Sigmoid colon (tissue), 6 donors: ENCODE measurements at regions not wholly inside any gene's neighbourhood (a gene's known extent, or its start where the extent isn't known, plus 50 kb on each side); places are given as distances from the start of the nearest gene placed in this dataset.

ENCODE experiments used
- DNase-seq: peaks from one replicate; pipeline ENCODE4 v3.0.0-alpha.2; 2019
- H3K27ac ChIP-seq, 4 donors: fragments of 200-600 bp; sonication (generic); one replicate each; pipeline ENCODE4 v1.5.1; 2016 to 2019; ENCODE audit warnings: mild to moderate bottlenecking in 1 of 4
- H3K27me3 ChIP-seq, 3 donors: fragments of 200-600 bp; sonication (generic); one replicate each; pipeline ENCODE4 v1.5.1; 2019; ENCODE audit warnings: mild to moderate bottlenecking in 1 of 3
- H3K36me3 ChIP-seq, 4 donors: fragments of 200-600 bp; sonication (generic); one replicate each; pipeline ENCODE4 v1.5.1; 2016 to 2019
- H3K4me1 ChIP-seq, 4 donors: fragments of 200-600 bp; sonication (generic); one replicate each; pipeline ENCODE4 v1.5.1; 2017 to 2019
- H3K4me3 ChIP-seq, 4 donors: fragments of 200-600 bp; sonication (generic); one replicate each; pipeline ENCODE4 v1.5.1; 2017 to 2019; ENCODE audit warnings: mild to moderate bottlenecking in 2 of 4, moderate library complexity in 1 of 4
- H3K9me3 ChIP-seq, 4 donors: fragments of 200-600 bp in 3 of 4; sonication (generic) in 3 of 4; one replicate each; pipeline versions ENCODE4 v1.5.1 to v1.6.1; 2013 to 2019
- EP300 ChIP-seq, 4 donors: sonication (generic); formaldehyde crosslinking; IDR thresholded peaks; one replicate each; pipeline ENCODE4 v1.6.1; 2017; ENCODE audit warnings: antibody characterized with exemption in 4 of 4
- POLR2A ChIP-seq, 2 donors: fragments of 450-650 bp; IDR thresholded peaks; one replicate each; pipeline ENCODE4 v1.6.1; 2016; ENCODE audit warnings: antibody characterized with exemption in 2 of 2, mild to moderate bottlenecking in 2 of 2, moderate library complexity in 2 of 2
- POLR2AphosphoS5 ChIP-seq, 4 donors: sonication (generic); formaldehyde crosslinking; IDR thresholded peaks; one replicate each; pipeline ENCODE4 v1.6.1; 2017; ENCODE audit warnings: antibody characterized with exemption in 4 of 4
- WGBS, 2 donors: extraction: QIAGEN DNeasy Blood & Tissue Kit; methylation state at CpG; one replicate each; pipeline ENCODE4 v1.1.7; 2013; 5-methylcytosine and 5-hydroxymethylcytosine counted together
- intact Hi-C: fragments of 100-400 bp; cut with DNase I; formaldehyde crosslinking; loops from one replicate; pipeline ENCODE4 v1.15.1; 2023
- TF ChIP-seq, protein P1 (sequence below), 4 experiments: fragments of 450-650 bp in 3 of 4; fragments of 200-600 bp in 1 of 4; IDR thresholded peaks; one replicate each; pipeline ENCODE4 v1.5.1; 2016 to 2019; ENCODE audit warnings: antibody characterized with exemption in 4 of 4, mild to moderate bottlenecking in 3 of 4, moderate library complexity in 2 of 4
- donor health status: healthy with polysubstance abuse.
- donor health status: healthy.

DNA sequence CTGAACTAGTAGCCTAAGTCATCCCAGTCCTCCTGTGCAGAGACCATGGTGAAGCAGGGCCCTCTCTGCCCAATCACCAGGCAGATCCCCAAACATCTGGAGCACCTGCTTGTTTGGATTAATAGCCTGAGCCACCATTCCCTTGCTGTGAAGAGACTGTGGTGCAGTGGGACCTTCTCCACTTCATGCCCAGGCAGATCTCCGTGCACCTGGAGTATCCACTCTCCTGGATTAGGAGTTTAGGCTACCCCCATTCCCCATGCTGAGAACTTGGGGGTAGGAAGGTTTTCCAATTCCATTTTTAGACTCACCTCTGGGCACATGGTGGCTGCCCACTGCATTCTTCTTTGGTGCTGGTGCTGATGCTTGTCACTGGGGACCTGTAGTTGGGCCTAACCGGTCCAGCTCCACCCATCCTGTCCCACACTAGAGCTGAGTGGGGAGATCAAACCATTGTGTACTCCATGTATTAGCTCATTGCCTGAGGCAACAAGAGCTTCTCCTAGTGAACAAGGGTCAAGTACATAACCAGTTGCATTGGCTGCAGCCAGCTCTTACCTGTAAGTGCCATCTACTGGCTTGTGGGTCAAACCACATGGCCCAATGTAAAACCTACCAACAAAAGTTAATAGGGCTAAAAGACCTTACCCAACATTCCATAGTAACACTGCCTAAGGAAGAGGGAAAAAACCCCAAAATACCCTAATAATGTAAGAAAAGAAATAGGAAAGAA, 382.5 kb upstream of the CBLB start:
- intact Hi-C loops: no loop called here
- Histone ChIP-seq H3K4me3 (no peak overlapping the region), H3K36me3 (no peaks in the 10 kb centered on the region), H3K9me3 (peaks cover 0 to 2% (median 0%) of the 10 kb centered on the region in 4 donors), H3K4me1 (no peaks in the 10 kb centered on the region), H3K27me3 (no peaks in the 10 kb centered on the region), H3K27ac (no peak overlapping the region)
- TF ChIP-seq POLR2A (IDR thresholded peaks at IDR 0.05) (no peak), POLR2AphosphoS5 (IDR thresholded peaks at IDR 0.05) (no peak), EP300 (IDR thresholded peaks at IDR 0.05) (no peak)
- TF ChIP-seq, protein P1, sequence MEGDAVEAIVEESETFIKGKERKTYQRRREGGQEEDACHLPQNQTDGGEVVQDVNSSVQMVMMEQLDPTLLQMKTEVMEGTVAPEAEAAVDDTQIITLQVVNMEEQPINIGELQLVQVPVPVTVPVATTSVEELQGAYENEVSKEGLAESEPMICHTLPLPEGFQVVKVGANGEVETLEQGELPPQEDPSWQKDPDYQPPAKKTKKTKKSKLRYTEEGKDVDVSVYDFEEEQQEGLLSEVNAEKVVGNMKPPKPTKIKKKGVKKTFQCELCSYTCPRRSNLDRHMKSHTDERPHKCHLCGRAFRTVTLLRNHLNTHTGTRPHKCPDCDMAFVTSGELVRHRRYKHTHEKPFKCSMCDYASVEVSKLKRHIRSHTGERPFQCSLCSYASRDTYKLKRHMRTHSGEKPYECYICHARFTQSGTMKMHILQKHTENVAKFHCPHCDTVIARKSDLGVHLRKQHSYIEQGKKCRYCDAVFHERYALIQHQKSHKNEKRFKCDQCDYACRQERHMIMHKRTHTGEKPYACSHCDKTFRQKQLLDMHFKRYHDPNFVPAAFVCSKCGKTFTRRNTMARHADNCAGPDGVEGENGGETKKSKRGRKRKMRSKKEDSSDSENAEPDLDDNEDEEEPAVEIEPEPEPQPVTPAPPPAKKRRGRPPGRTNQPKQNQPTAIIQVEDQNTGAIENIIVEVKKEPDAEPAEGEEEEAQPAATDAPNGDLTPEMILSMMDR (IDR thresholded peaks at IDR 0.05): no peak
- DNase-seq: no peak
- WGBS, 2 donors: 93 to 95% methylated on average over 2 of the region's 2 CpGs

DNA sequence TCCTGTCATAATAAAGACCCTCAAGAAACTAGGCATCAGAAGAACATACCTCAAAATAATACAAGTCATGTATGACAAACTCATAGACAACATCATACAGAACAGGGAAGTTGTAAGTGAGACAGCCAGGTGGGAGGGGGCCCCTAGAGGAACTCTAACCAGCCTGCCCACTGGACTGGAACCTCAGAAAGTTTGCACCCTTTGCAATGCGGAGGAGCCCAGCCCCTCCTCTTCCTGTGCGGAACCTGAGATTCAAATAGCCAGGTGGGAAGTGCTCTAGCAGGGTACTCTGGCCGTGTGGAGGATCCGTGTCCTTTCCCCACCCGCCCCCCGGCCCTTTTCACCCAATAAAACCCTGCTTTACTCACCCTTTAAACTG, 387.0 kb upstream of the CBLB start:
- intact Hi-C loops: no loop called here
- no peak overlapping the region for H3K27ac ChIP-seq
- H3K27me3 ChIP-seq: no peaks in the 10 kb centered on the region
- TF ChIP-seq EP300 (IDR thresholded peaks at IDR 0.05) (no peak), POLR2A (IDR thresholded peaks at IDR 0.05) (no peak), POLR2AphosphoS5 (IDR thresholded peaks at IDR 0.05) (no peak)
- TF ChIP-seq, protein P1 (IDR thresholded peaks at IDR 0.05): no peak
- 82 to 86% methylated on average over 6 of the region's 6 CpGs for WGBS, 2 donors
- H3K4me3 ChIP-seq: no peak overlapping the region
- no peaks in the 10 kb centered on the region for H3K36me3 ChIP-seq
- DNase-seq: no peak
- peaks cover 0 to 2% (median 0%) of the 10 kb centered on the region in 4 donors for H3K9me3 ChIP-seq
- no peaks in the 10 kb centered on the region for H3K4me1 ChIP-seq

DNA sequence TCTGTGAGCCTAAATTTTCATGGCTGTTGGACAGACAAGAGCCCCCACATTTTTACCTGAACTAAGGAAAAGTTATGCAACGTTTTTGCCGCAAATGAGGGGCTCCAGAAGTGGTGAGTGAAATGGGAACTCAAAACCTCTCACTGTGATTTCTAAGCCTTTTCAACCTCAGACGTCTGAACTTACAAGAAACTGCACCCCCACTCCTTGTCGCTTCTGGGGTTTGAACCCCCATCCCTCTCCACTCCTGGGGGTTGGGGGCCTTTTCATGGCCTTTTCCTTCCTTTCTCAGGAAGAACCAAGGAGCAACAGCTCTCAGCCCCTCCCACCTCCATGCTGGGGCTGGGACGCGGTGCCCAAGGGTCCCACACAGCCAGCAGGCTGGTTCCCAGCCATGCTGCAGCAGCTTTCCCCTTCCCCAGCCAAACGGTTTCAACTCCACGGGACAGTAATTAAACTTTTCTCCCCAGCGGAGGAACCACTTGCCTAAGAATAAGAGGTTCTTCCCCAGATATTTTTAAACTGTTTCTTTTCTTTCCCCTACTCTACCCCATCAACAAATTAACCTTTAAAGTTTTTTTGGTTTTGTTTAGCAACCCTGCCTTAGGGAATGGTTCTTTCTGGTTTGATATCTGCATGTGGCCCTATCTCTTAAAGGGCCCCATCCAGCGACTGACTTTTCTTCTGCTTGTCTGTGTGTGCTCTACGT, 387.6 kb upstream of the CBLB start:
- Histone ChIP-seq H3K4me3 (no peak overlapping the region), H3K4me1 (no peaks in the 10 kb centered on the region), H3K27ac (no peak overlapping the region), H3K9me3 (peaks cover 0 to 2% (median 0%) of the 10 kb centered on the region in 4 donors), H3K27me3 (no peaks in the 10 kb centered on the region), H3K36me3 (no peaks in the 10 kb centered on the region)
- intact Hi-C loops: no loop called here
- DNase-seq: no peak
- WGBS, 2 donors: 76 to 85% methylated on average over 11 of the region's 11 CpGs
- TF ChIP-seq, protein P1 (IDR thresholded peaks at IDR 0.05): no peak
- TF ChIP-seq EP300 (IDR thresholded peaks at IDR 0.05): no peak
- TF ChIP-seq POLR2AphosphoS5 (IDR thresholded peaks at IDR 0.05): no peak
- TF ChIP-seq POLR2A (IDR thresholded peaks at IDR 0.05): no peak

DNA sequence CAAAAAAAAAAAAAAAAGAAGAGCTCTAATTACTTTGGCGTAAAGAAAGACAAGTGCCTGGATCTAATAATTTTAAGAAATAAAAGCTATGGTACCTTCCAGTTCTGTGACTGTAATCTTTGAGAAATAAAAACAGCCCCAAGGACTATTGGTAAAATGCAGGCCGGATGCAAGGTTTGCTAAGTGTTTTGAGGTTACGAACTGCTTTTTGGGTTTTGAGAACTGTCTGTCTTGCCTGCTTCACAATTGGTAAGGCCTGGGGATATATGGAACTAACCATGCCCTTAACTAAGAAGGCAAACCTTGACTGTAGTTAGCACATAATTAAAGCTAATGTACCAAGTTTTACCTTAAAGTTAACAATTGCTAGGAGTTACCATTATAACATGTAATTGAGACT, 388.4 kb upstream of the CBLB start:
- Histone ChIP-seq H3K9me3 (peaks cover 0 to 2% (median 0%) of the 10 kb centered on the region in 4 donors), H3K27me3 (no peaks in the 10 kb centered on the region), H3K4me3 (no peak overlapping the region), H3K36me3 (no peaks in the 10 kb centered on the region), H3K27ac (no peak overlapping the region), H3K4me1 (peaks cover 0 to 3% (median 0%) of the 10 kb centered on the region in 4 donors)
- TF ChIP-seq, protein P1 (IDR thresholded peaks at IDR 0.05): no peak
- TF ChIP-seq EP300 (IDR thresholded peaks at IDR 0.05) (no peak), POLR2A (IDR thresholded peaks at IDR 0.05) (no peak), POLR2AphosphoS5 (IDR thresholded peaks at IDR 0.05) (no peak)
- WGBS, 2 donors: 88 to 89% methylated on average over 3 of the region's 3 CpGs
- intact Hi-C loops: no loop called here
- no peak for DNase-seq
